Astrocyte (in vitro differentiated cells and primary cell): ENCODE measurements at regions not wholly inside any gene's neighbourhood (a gene's known extent, or its start where the extent isn't known, plus 50 kb on each side); places are given as distances from the start of the nearest gene placed in this dataset.

ENCODE experiments used
- DNase-seq: peaks from one replicate; pipeline ENCODE4 v3.0.0-alpha.2; 2010; ENCODE audit warnings: low read depth
- FAIRE-seq: peaks from 2 replicates; lab custom pipeline; 2011; peaks lifted over from hg19 to GRCh38; lab: Jason Lieb, UNC
- H2AFZ ChIP-seq: 2 replicates; pipeline ENCODE4 v1.6.0; 2012; ENCODE audit warnings: low read depth, low read length, inconsistent platforms
- H3K27ac ChIP-seq: 2 replicates; pipeline ENCODE4 v1.5.1; 2011; ENCODE audit warnings: low read depth, low read length, inconsistent platforms
- H3K27me3 ChIP-seq: 2 replicates; pipeline ENCODE4 v1.6.0; 2011; ENCODE audit warnings: low read length, inconsistent platforms; ENCODE audit not compliant: insufficient read depth
- H3K36me3 ChIP-seq: 2 replicates; pipeline ENCODE4 v1.5.1; 2011; ENCODE audit warnings: low read length, inconsistent platforms; ENCODE audit not compliant: insufficient read depth
- H3K4me1 ChIP-seq: 2 replicates; pipeline ENCODE4 v1.5.1; 2011; ENCODE audit warnings: low read length, inconsistent platforms; ENCODE audit not compliant: insufficient read depth
- H3K4me2 ChIP-seq: 2 replicates; pipeline ENCODE4 v1.6.0; 2012; ENCODE audit warnings: low read length, inconsistent platforms
- H3K4me3 ChIP-seq: 2 replicates; pipeline ENCODE4 v1.5.1; 2011; ENCODE audit warnings: low read depth, mild to moderate bottlenecking, low read length, inconsistent platforms; ENCODE audit not compliant: insufficient read depth
- H3K79me2 ChIP-seq: 2 replicates; pipeline ENCODE4 v1.6.0; 2012; ENCODE audit warnings: mild to moderate bottlenecking, low read length, inconsistent platforms; ENCODE audit not compliant: insufficient read depth
- H3K9ac ChIP-seq: 2 replicates; pipeline ENCODE4 v1.6.0; 2012; ENCODE audit warnings: mild to moderate bottlenecking, low read length, inconsistent platforms
- H3K9me3 ChIP-seq: 2 replicates; pipeline ENCODE4 v1.5.1; 2012; ENCODE audit warnings: low read depth, mild to moderate bottlenecking, low read length, inconsistent platforms; ENCODE audit not compliant: insufficient read depth
- H4K20me1 ChIP-seq: 2 replicates; pipeline ENCODE4 v1.6.0; 2012; ENCODE audit warnings: low read length, inconsistent platforms; ENCODE audit not compliant: insufficient read depth
- H3K27ac Mint-ChIP-seq: one replicate; pipeline ENCODE4 v1.8.0; 2021; ENCODE audit warnings: mild to moderate bottlenecking, mixed read lengths; ENCODE audit not compliant: unreplicated experiment
- H3K27me3 Mint-ChIP-seq: one replicate; pipeline ENCODE4 v1.8.0; 2021; ENCODE audit warnings: low read depth, mixed read lengths; ENCODE audit not compliant: unreplicated experiment
- H3K36me3 Mint-ChIP-seq: one replicate; pipeline ENCODE4 v1.8.0; 2021; ENCODE audit warnings: low read depth, mixed read lengths; ENCODE audit not compliant: unreplicated experiment
- H3K4me1 Mint-ChIP-seq: one replicate; pipeline ENCODE4 v1.8.0; 2021; ENCODE audit warnings: low read depth, mixed read lengths; ENCODE audit not compliant: unreplicated experiment
- H3K4me3 Mint-ChIP-seq: one replicate; pipeline ENCODE4 v1.8.0; 2021; ENCODE audit warnings: mild to moderate bottlenecking, moderate library complexity, mixed read lengths; ENCODE audit not compliant: unreplicated experiment
- H3K9me3 Mint-ChIP-seq: one replicate; pipeline ENCODE4 v1.8.0; 2021; ENCODE audit warnings: mild to moderate bottlenecking, mixed read lengths; ENCODE audit not compliant: unreplicated experiment
- CTCF ChIP-seq: IDR thresholded peaks from 2 replicates; pipeline ENCODE4 v1.5.1; 2011; ENCODE audit warnings: low read depth, mild to moderate bottlenecking, inconsistent platforms, low read length, moderate library complexity; ENCODE audit not compliant: insufficient read depth
- EZH2 ChIP-seq: IDR thresholded peaks from 2 replicates; pipeline ENCODE4 v1.6.1; 2012; ENCODE audit warnings: mild to moderate bottlenecking, low read length, inconsistent platforms; ENCODE audit not compliant: insufficient read depth

- Mint-ChIP-seq H3K4me1 (peaks cover 6% of the 10 kb centered on the region), H3K27me3 (no peaks in the 10 kb centered on the region), H3K27ac (peak overlapping the region; percentile 96), H3K4me3 (no peak overlapping the region), H3K9me3 (peaks cover 3% of the 10 kb centered on the region), H3K36me3 (no peaks in the 10 kb centered on the region)
- DNase-seq: peak; percentile 82
- TF ChIP-seq EZH2: no peak
- TF ChIP-seq CTCF: no peak
- H3K27me3 ChIP-seq: no peaks in the 10 kb centered on the region
- H3K36me3 ChIP-seq: no peaks in the 10 kb centered on the region
- H3K9ac ChIP-seq: no peak overlapping the region
- FAIRE-seq: peak; percentile 55
- H3K79me2 ChIP-seq: no peaks in the 10 kb centered on the region
- no peaks in the 10 kb centered on the region for H3K4me1 ChIP-seq
- H3K9me3 ChIP-seq: no peaks in the 10 kb centered on the region
- no peaks in the 10 kb centered on the region for H4K20me1 ChIP-seq
- no peak overlapping the region for H3K27ac ChIP-seq
- H3K4me3 ChIP-seq: no peak overlapping the region
- no peak overlapping the region for H3K4me2 ChIP-seq
- H2AFZ ChIP-seq: no peak overlapping the region
Measured at GRCh38 chrX:45400027-45400779, 199.5 kb upstream of the DIPK2B start.

- H3K27ac ChIP-seq: no peak overlapping the region
- Mint-ChIP-seq H3K27me3 (no peaks in the 10 kb centered on the region), H3K4me1 (no peaks in the 10 kb centered on the region), H3K9me3 (peaks cover 3% of the 10 kb centered on the region), H3K27ac (no peak overlapping the region), H3K36me3 (no peaks in the 10 kb centered on the region), H3K4me3 (no peak overlapping the region)
- no peaks in the 10 kb centered on the region for H4K20me1 ChIP-seq
- no peak overlapping the region for H2AFZ ChIP-seq
- DNase-seq: peak; percentile 26
- no peak overlapping the region for H3K4me3 ChIP-seq
- H3K27me3 ChIP-seq: no peaks in the 10 kb centered on the region
- no peak overlapping the region for H3K4me2 ChIP-seq
- no peak overlapping the region for H3K9ac ChIP-seq
- no peaks in the 10 kb centered on the region for H3K79me2 ChIP-seq
- no peak for TF ChIP-seq EZH2
- TF ChIP-seq CTCF: no peak
- peak; percentile 78 for FAIRE-seq
- H3K36me3 ChIP-seq: no peaks in the 10 kb centered on the region
- H3K4me1 ChIP-seq: no peaks in the 10 kb centered on the region
- H3K9me3 ChIP-seq: no peaks in the 10 kb centered on the region
Measured at GRCh38 chrX:45385757-45386156, 185.1 kb upstream of the DIPK2B start.

GRCh38 chrX:45381841-45382240 lies 181.2 kb upstream of the DIPK2B start:
- H3K27ac ChIP-seq: no peak overlapping the region
- H3K9ac ChIP-seq: no peak overlapping the region
- FAIRE-seq: no peak
- no peak overlapping the region for H3K4me3 Mint-ChIP-seq
- TF ChIP-seq CTCF: no peak
- no peak for TF ChIP-seq EZH2
- no peak for DNase-seq
- no peak overlapping the region for H3K4me2 ChIP-seq
- H2AFZ ChIP-seq: no peak overlapping the region
- no peak overlapping the region for H3K27ac Mint-ChIP-seq
- no peak overlapping the region for H3K4me3 ChIP-seq
- H3K79me2 ChIP-seq: no peaks in the 10 kb centered on the region
- H3K4me1 Mint-ChIP-seq: no peaks in the 10 kb centered on the region
- H3K36me3 Mint-ChIP-seq: no peaks in the 10 kb centered on the region
- no peaks in the 10 kb centered on the region for H3K4me1 ChIP-seq
- H3K27me3 Mint-ChIP-seq: no peaks in the 10 kb centered on the region
- H3K27me3 ChIP-seq: no peaks in the 10 kb centered on the region
- no peaks in the 10 kb centered on the region for H3K9me3 Mint-ChIP-seq
- H4K20me1 ChIP-seq: no peaks in the 10 kb centered on the region
- no peaks in the 10 kb centered on the region for H3K9me3 ChIP-seq
- H3K36me3 ChIP-seq: no peaks in the 10 kb centered on the region
